ENCODE measurements at regions not wholly inside any gene's neighbourhood (a gene's known extent, or its start where the extent isn't known, plus 50 kb on each side); places are given as distances from the start of the nearest gene placed in this dataset.

DNA sequence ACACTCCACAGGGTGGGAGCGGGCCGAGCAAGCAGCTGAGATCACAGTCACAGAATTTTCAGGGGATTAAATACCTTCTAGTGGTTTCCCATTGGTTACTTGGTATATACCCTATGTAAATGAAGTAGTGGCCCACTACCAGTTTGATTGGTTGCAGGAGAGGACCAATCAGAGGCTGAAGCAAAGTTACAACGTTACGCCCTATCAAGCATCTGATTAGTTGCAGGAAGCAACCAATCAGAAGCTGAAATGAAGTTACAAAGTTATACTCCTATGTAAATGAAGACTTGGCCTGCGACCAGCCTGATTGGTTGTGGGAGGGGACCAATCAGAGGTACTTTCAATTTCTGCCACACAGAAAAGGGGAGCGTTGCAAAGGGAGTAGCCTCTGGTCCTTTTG lies 474.0 kb downstream of the COG6 start:
- Histone ChIP-seq H3K36me3 (ENCODE audit: control insufficient read depth in 2 of 2, insufficient read depth in 1 of 2, low read length in 2 of 2) (no peaks in the 10 kb centered on the region), H3K4me3 (ENCODE audit: low read depth, low read length) (no peak overlapping the region), H3K9me3 (ENCODE audit: control insufficient read depth, insufficient read depth, low read depth, low read length) (no peaks in the 10 kb centered on the region), H3K27ac (ENCODE audit: extremely low read depth, low read depth, low read length) (no peak overlapping the region), H3K4me1 (ENCODE audit: control insufficient read depth, insufficient read depth, low read length) (no peaks in the 10 kb centered on the region)
- no peak for TF ChIP-seq ZNF571 (tag by site-specific recombination; IDR thresholded peaks at IDR 0.05)
- TF ChIP-seq ZNF501 (tag by site-specific recombination; IDR thresholded peaks at IDR 0.05) = no peak
- TF ChIP-seq TRIM28 (IDR thresholded peaks at IDR 0.05; ENCODE audit: borderline replicate concordance, low read length) = no peak
- no peak for TF ChIP-seq ZSCAN23 (tag by site-specific recombination; IDR thresholded peaks at IDR 0.05)
- TF ChIP-seq ZNF621 (tag by site-specific recombination; IDR thresholded peaks at IDR 0.05) = no peak
- no peak for TF ChIP-seq EGR2 (tag by site-specific recombination; IDR thresholded peaks at IDR 0.05; ENCODE audit: low read depth)
- TF ChIP-seq, protein P1, sequence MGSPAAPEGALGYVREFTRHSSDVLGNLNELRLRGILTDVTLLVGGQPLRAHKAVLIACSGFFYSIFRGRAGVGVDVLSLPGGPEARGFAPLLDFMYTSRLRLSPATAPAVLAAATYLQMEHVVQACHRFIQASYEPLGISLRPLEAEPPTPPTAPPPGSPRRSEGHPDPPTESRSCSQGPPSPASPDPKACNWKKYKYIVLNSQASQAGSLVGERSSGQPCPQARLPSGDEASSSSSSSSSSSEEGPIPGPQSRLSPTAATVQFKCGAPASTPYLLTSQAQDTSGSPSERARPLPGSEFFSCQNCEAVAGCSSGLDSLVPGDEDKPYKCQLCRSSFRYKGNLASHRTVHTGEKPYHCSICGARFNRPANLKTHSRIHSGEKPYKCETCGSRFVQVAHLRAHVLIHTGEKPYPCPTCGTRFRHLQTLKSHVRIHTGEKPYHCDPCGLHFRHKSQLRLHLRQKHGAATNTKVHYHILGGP (tag by site-specific recombination; IDR thresholded peaks at IDR 0.05) = no peak
- TF ChIP-seq, protein P2, sequence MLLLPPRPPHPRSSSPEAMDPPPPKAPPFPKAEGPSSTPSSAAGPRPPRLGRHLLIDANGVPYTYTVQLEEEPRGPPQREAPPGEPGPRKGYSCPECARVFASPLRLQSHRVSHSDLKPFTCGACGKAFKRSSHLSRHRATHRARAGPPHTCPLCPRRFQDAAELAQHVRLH (tag by site-specific recombination; IDR thresholded peaks at IDR 0.05) = no peak
- no peak for TF ChIP-seq ZNF426 (tag by site-specific recombination; IDR thresholded peaks at IDR 0.05)
- TF ChIP-seq ZNF248 (tag by site-specific recombination; IDR thresholded peaks at IDR 0.05) = no peak
- TF ChIP-seq PBX3 (CRISPR knock-in tag; IDR thresholded peaks at IDR 0.05) = no peak
- TF ChIP-seq PATZ1 (tag by site-specific recombination; IDR thresholded peaks at IDR 0.05) = no peak
- TF ChIP-seq ZNF473 (tag by site-specific recombination; IDR thresholded peaks at IDR 0.05) = no peak
- no peak for TF ChIP-seq ZNF549 (tag by site-specific recombination; IDR thresholded peaks at IDR 0.05)
- TF ChIP-seq ZNF692 (tag by site-specific recombination; IDR thresholded peaks at IDR 0.05) = no peak
- no peak for TF ChIP-seq ZNF366 (tag by site-specific recombination; conservative IDR thresholded peaks at IDR 0.05)
- no peak for TF ChIP-seq ZNF792 (tag by site-specific recombination; IDR thresholded peaks at IDR 0.05)
- no peak for TF ChIP-seq GLIS1 (tag by site-specific recombination; IDR thresholded peaks at IDR 0.05)
- TF ChIP-seq ZNF776 (tag by site-specific recombination; IDR thresholded peaks at IDR 0.05; ENCODE audit: borderline replicate concordance) = no peak
- ChIA-PET POLR2A (no interaction called here), CTCF (no interaction called here)

GRCh38 chr13:40130871-40131636 lies 475.6 kb downstream of the COG6 start:
- CTCF ChIA-PET = no interaction called here
- POLR2A ChIA-PET = no interaction called here
- Histone ChIP-seq H3K27ac (ENCODE audit: extremely low read depth, low read depth, low read length) (no peak overlapping the region), H3K9me3 (ENCODE audit: control insufficient read depth, insufficient read depth, low read depth, low read length) (no peaks in the 10 kb centered on the region), H3K4me3 (ENCODE audit: low read depth, low read length) (no peak overlapping the region), H3K36me3 (ENCODE audit: control insufficient read depth in 2 of 2, insufficient read depth in 1 of 2, low read length in 2 of 2) (no peaks in the 10 kb centered on the region), H3K4me1 (ENCODE audit: control insufficient read depth, insufficient read depth, low read length) (no peaks in the 10 kb centered on the region)
- TF ChIP-seq ZNF132 (tag by site-specific recombination; IDR thresholded peaks at IDR 0.05; ENCODE audit: borderline replicate concordance) = no peak
- TF ChIP-seq PRDM1 (tag by site-specific recombination; IDR thresholded peaks at IDR 0.05) = 0 out of 2 replicates have a peak, but pooled peaks have one; percentile 21
- TF ChIP-seq GLIS1 (tag by site-specific recombination; IDR thresholded peaks at IDR 0.05) = no peak
- TF ChIP-seq ZNF362 (tag by site-specific recombination; IDR thresholded peaks at IDR 0.05) = 0 out of 2 replicates have a peak, but pooled peaks have one; percentile 73
